Lower lobe of right lung (tissue), 2 donors: ENCODE measurements at regions not wholly inside any gene's neighbourhood (a gene's known extent, or its start where the extent isn't known, plus 50 kb on each side); places are given as distances from the start of the nearest gene placed in this dataset.

Experiments
- ATAC-seq, 2 donors: fragments of 200-7000 bp; cut with Tn5 transposase; one replicate each; pipeline ENCODE4 v1.9.1; 2020 to 2022; ENCODE audit warnings: mild to moderate bottlenecking in 2 of 2, moderate library complexity in 2 of 2
- DNase-seq: peaks from one replicate; pipeline ENCODE4 v3.0.0-alpha.2; 2020
- H3K27ac ChIP-seq: fragments of 200-600 bp; one replicate; pipeline ENCODE4 v1.8.0; 2022
- H3K27me3 ChIP-seq: fragments of 200-600 bp; one replicate; pipeline ENCODE4 v1.8.0; 2022; ENCODE audit warnings: low read depth
- H3K36me3 ChIP-seq: fragments of 200-600 bp; one replicate; pipeline ENCODE4 v1.8.0; 2022; ENCODE audit warnings: mild to moderate bottlenecking
- H3K4me1 ChIP-seq: fragments of 200-600 bp; one replicate; pipeline ENCODE4 v1.8.0; 2022
- H3K4me3 ChIP-seq: fragments of 200-600 bp; one replicate; pipeline ENCODE4 v1.8.0; 2022; ENCODE audit warnings: mild to moderate bottlenecking
- H3K9me3 ChIP-seq: fragments of 200-600 bp; one replicate; pipeline ENCODE4 v1.8.0; 2022
- CTCF ChIP-seq: fragments of 200-600 bp; IDR thresholded peaks from one replicate; pipeline ENCODE4 v1.8.0; 2022; ENCODE audit warnings: antibody characterized with exemption, mild to moderate bottlenecking
- intact Hi-C: fragments of 100-400 bp; cut with DNase I; formaldehyde crosslinking; loops from one replicate; pipeline ENCODE4 v1.11.0; 2022
- donor health status: DM: no; HTN: yes; CAD: no; lungs with severe emphysema.

DNA sequence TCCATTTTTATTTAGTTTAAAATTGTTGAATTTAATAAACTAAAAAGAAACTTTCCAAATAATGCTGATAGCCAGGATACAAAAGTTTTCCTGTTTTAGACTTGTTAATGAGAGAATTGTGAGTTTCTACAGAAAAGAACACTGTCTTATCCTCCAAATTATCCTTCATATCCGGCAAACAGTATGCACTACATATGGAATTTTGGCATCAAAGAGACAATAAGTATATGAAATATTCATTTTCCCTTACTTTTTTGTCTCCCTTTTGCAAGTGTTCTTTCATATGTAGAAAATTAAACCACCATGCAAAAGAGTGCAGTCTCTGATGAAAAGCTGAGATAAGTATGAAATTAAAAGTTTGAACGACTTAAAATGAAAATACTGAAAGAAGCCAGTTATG is 159.4 kb downstream of the UBE2E3 start:
- Histone ChIP-seq H3K27ac (no peak overlapping the region), H3K36me3 (no peaks in the 10 kb centered on the region), H3K4me3 (no peak overlapping the region), H3K27me3 (no peaks in the 10 kb centered on the region), H3K4me1 (peaks cover 8% of the 10 kb centered on the region), H3K9me3 (peaks cover 5% of the 10 kb centered on the region)
- ATAC-seq (no peak), DNase-seq (no peak)
- intact Hi-C loops: no loop called here
- TF ChIP-seq CTCF: no peak

DNA sequence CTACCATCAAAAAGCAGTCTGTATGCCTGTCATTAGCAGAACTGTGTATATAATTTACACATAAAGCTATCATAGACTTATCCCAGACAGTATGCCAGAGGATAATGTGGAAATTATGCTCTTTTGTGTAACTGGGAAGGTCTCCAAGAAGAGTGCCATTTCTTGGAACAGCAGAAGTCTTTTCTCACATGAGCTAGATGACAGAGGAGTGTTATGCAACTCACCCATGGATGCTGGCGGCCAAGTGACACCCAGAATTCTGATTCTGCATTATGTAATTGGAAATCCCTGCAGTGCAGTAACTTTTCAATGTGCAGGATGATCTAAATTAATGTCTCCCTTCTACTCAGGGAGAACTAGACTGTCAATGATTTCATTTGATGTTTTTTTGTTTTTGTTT is 160.0 kb downstream of the UBE2E3 start:
- no peak overlapping the region for H3K4me3 ChIP-seq
- peaks cover 8% of the 10 kb centered on the region for H3K4me1 ChIP-seq
- no peaks in the 10 kb centered on the region for H3K36me3 ChIP-seq
- no peaks in the 10 kb centered on the region for H3K27me3 ChIP-seq
- TF ChIP-seq CTCF: no peak
- no peak overlapping the region for H3K27ac ChIP-seq
- H3K9me3 ChIP-seq: peaks cover 1% of the 10 kb centered on the region
- intact Hi-C loops: no loop called here
- DNase-seq (no peak), ATAC-seq (peak in 1 of 2 donors; percentile 32)

GRCh38 chr2:181140928-181141327 is 160.5 kb downstream of the UBE2E3 start:
- ATAC-seq (no peak), DNase-seq (no peak)
- H3K4me3 ChIP-seq: no peak overlapping the region
- H3K27ac ChIP-seq: no peak overlapping the region
- TF ChIP-seq CTCF: no peak
- H3K4me1 ChIP-seq: peaks cover 8% of the 10 kb centered on the region
- no peaks in the 10 kb centered on the region for H3K36me3 ChIP-seq
- no peaks in the 10 kb centered on the region for H3K9me3 ChIP-seq
- intact Hi-C loops: no loop called here
- no peaks in the 10 kb centered on the region for H3K27me3 ChIP-seq

GRCh38 chr2:181141676-181142075 is 161.3 kb downstream of the UBE2E3 start:
- no peak for TF ChIP-seq CTCF
- H3K4me3 ChIP-seq: no peak overlapping the region
- no peaks in the 10 kb centered on the region for H3K9me3 ChIP-seq
- peaks cover 8% of the 10 kb centered on the region for H3K4me1 ChIP-seq
- DNase-seq (no peak), ATAC-seq (no peak)
- intact Hi-C loops: no loop called here
- H3K27me3 ChIP-seq: no peaks in the 10 kb centered on the region
- no peak overlapping the region for H3K27ac ChIP-seq
- no peaks in the 10 kb centered on the region for H3K36me3 ChIP-seq

- peaks cover 8% of the 10 kb centered on the region for H3K4me1 ChIP-seq
- ATAC-seq: no peak
- intact Hi-C loops: no loop called here
- no peak for TF ChIP-seq CTCF
- DNase-seq: no peak
- H3K27ac ChIP-seq: no peak overlapping the region
- no peak overlapping the region for H3K4me3 ChIP-seq
- no peaks in the 10 kb centered on the region for H3K9me3 ChIP-seq
- no peaks in the 10 kb centered on the region for H3K36me3 ChIP-seq
- H3K27me3 ChIP-seq: no peaks in the 10 kb centered on the region
Measured at GRCh38 chr2:181142514-181142913, 162.1 kb downstream of the UBE2E3 start.

- TF ChIP-seq CTCF: no peak
- intact Hi-C loops: no loop called here
- DNase-seq (no peak), ATAC-seq (no peak)
- no peaks in the 10 kb centered on the region for H3K9me3 ChIP-seq
- no peaks in the 10 kb centered on the region for H3K27me3 ChIP-seq
- peaks cover 8% of the 10 kb centered on the region for H3K4me1 ChIP-seq
- H3K36me3 ChIP-seq: no peaks in the 10 kb centered on the region
- no peak overlapping the region for H3K27ac ChIP-seq
- H3K4me3 ChIP-seq: no peak overlapping the region
Measured at GRCh38 chr2:181143790-181144300, 163.4 kb downstream of the UBE2E3 start.
